HepG2 (cell line): ENCODE measurements at regions not wholly inside any gene's neighbourhood (a gene's known extent, or its start where the extent isn't known, plus 50 kb on each side); places are given as distances from the start of the nearest gene placed in this dataset.

Experiments used
- ZNF713 ChIP-seq: sonication (generic); formaldehyde crosslinking; IDR thresholded peaks from 2 replicates; pipeline ENCODE4 v1.4.0; 2020; ENCODE audit warnings: mild to moderate bottlenecking, missing genetic modification reagents
- TF ChIP-seq, protein P1 (sequence below): IDR thresholded peaks from 2 replicates; pipeline ENCODE4 v1.4.0; 2020; ENCODE audit warnings: mild to moderate bottlenecking, missing genetic modification reagents
- TF ChIP-seq, protein P2 (sequence below): sonication (generic); formaldehyde crosslinking; IDR thresholded peaks from 2 replicates; pipeline ENCODE4 v1.5.0; 2020; ENCODE audit warnings: mild to moderate bottlenecking, missing genetic modification reagents, borderline replicate concordance
- TF ChIP-seq, protein P3 (sequence below): sonication (generic); formaldehyde crosslinking; IDR thresholded peaks from 2 replicates; pipeline ENCODE4 v1.5.1; 2020; ENCODE audit warnings: mild to moderate bottlenecking, missing genetic modification reagents, borderline replicate concordance
- TF ChIP-seq, protein P4 (sequence below): IDR thresholded peaks from 2 replicates; pipeline ENCODE4 v1.6.1; 2016; ENCODE audit warnings: mild to moderate bottlenecking
- TF ChIP-seq, protein P5 (sequence below): sonication (generic); formaldehyde crosslinking; IDR thresholded peaks from 2 replicates; pipeline ENCODE4 v1.4.0; 2020; ENCODE audit warnings: missing genetic modification reagents, mild to moderate bottlenecking, borderline replicate concordance

DNA sequence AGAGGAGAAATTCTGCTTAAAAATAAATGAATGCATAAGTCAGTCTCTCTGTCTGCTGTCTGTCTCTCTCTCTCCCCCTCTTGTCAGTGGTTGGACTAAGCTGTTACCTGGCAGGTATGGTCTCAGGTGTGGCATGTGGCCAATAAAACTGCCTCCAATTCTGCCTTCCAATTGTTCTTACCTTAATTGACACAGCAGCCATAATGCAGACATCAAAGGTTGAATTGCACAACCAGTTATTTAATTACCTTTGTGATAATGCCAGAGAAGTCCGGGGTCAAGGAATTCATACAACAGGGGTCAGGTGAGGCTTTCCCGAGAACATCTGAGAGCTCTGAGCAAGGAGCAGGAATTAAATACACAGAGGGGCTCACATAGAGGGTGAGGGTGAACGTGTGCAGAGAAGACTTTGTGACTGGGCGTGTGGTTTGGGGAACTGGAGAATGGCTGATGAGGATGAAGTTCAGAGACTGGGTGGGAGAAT lies 78.8 kb upstream of the CDYL2 start (continued):
- TF ChIP-seq, protein P1, sequence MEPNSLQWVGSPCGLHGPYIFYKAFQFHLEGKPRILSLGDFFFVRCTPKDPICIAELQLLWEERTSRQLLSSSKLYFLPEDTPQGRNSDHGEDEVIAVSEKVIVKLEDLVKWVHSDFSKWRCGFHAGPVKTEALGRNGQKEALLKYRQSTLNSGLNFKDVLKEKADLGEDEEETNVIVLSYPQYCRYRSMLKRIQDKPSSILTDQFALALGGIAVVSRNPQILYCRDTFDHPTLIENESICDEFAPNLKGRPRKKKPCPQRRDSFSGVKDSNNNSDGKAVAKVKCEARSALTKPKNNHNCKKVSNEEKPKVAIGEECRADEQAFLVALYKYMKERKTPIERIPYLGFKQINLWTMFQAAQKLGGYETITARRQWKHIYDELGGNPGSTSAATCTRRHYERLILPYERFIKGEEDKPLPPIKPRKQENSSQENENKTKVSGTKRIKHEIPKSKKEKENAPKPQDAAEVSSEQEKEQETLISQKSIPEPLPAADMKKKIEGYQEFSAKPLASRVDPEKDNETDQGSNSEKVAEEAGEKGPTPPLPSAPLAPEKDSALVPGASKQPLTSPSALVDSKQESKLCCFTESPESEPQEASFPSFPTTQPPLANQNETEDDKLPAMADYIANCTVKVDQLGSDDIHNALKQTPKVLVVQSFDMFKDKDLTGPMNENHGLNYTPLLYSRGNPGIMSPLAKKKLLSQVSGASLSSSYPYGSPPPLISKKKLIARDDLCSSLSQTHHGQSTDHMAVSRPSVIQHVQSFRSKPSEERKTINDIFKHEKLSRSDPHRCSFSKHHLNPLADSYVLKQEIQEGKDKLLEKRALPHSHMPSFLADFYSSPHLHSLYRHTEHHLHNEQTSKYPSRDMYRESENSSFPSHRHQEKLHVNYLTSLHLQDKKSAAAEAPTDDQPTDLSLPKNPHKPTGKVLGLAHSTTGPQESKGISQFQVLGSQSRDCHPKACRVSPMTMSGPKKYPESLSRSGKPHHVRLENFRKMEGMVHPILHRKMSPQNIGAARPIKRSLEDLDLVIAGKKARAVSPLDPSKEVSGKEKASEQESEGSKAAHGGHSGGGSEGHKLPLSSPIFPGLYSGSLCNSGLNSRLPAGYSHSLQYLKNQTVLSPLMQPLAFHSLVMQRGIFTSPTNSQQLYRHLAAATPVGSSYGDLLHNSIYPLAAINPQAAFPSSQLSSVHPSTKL (CRISPR knock-in tag), result peak; percentile 82
- TF ChIP-seq ZNF713 (CRISPR knock-in tag), result no peak
- TF ChIP-seq, protein P2, sequence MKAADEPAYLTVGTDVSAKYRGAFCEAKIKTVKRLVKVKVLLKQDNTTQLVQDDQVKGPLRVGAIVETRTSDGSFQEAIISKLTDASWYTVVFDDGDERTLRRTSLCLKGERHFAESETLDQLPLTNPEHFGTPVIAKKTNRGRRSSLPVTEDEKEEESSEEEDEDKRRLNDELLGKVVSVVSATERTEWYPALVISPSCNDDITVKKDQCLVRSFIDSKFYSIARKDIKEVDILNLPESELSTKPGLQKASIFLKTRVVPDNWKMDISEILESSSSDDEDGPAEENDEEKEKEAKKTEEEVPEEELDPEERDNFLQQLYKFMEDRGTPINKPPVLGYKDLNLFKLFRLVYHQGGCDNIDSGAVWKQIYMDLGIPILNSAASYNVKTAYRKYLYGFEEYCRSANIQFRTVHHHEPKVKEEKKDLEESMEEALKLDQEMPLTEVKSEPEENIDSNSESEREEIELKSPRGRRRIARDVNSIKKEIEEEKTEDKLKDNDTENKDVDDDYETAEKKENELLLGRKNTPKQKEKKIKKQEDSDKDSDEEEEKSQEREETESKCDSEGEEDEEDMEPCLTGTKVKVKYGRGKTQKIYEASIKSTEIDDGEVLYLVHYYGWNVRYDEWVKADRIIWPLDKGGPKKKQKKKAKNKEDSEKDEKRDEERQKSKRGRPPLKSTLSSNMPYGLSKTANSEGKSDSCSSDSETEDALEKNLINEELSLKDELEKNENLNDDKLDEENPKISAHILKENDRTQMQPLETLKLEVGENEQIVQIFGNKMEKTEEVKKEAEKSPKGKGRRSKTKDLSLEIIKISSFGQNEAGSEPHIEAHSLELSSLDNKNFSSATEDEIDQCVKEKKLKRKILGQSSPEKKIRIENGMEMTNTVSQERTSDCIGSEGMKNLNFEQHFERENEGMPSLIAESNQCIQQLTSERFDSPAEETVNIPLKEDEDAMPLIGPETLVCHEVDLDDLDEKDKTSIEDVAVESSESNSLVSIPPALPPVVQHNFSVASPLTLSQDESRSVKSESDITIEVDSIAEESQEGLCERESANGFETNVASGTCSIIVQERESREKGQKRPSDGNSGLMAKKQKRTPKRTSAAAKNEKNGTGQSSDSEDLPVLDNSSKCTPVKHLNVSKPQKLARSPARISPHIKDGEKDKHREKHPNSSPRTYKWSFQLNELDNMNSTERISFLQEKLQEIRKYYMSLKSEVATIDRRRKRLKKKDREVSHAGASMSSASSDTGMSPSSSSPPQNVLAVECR (CRISPR knock-in tag), result 0 out of 2 replicates have a peak, but pooled peaks have one; percentile 17
- TF ChIP-seq, protein P3, sequence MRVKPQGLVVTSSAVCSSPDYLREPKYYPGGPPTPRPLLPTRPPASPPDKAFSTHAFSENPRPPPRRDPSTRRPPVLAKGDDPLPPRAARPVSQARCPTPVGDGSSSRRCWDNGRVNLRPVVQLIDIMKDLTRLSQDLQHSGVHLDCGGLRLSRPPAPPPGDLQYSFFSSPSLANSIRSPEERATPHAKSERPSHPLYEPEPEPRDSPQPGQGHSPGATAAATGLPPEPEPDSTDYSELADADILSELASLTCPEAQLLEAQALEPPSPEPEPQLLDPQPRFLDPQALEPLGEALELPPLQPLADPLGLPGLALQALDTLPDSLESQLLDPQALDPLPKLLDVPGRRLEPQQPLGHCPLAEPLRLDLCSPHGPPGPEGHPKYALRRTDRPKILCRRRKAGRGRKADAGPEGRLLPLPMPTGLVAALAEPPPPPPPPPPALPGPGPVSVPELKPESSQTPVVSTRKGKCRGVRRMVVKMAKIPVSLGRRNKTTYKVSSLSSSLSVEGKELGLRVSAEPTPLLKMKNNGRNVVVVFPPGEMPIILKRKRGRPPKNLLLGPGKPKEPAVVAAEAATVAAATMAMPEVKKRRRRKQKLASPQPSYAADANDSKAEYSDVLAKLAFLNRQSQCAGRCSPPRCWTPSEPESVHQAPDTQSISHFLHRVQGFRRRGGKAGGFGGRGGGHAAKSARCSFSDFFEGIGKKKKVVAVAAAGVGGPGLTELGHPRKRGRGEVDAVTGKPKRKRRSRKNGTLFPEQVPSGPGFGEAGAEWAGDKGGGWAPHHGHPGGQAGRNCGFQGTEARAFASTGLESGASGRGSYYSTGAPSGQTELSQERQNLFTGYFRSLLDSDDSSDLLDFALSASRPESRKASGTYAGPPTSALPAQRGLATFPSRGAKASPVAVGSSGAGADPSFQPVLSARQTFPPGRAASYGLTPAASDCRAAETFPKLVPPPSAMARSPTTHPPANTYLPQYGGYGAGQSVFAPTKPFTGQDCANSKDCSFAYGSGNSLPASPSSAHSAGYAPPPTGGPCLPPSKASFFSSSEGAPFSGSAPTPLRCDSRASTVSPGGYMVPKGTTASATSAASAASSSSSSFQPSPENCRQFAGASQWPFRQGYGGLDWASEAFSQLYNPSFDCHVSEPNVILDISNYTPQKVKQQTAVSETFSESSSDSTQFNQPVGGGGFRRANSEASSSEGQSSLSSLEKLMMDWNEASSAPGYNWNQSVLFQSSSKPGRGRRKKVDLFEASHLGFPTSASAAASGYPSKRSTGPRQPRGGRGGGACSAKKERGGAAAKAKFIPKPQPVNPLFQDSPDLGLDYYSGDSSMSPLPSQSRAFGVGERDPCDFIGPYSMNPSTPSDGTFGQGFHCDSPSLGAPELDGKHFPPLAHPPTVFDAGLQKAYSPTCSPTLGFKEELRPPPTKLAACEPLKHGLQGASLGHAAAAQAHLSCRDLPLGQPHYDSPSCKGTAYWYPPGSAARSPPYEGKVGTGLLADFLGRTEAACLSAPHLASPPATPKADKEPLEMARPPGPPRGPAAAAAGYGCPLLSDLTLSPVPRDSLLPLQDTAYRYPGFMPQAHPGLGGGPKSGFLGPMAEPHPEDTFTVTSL (CRISPR knock-in tag), result 0 out of 2 replicates have a peak, but pooled peaks have one; percentile 31
- TF ChIP-seq, protein P4, sequence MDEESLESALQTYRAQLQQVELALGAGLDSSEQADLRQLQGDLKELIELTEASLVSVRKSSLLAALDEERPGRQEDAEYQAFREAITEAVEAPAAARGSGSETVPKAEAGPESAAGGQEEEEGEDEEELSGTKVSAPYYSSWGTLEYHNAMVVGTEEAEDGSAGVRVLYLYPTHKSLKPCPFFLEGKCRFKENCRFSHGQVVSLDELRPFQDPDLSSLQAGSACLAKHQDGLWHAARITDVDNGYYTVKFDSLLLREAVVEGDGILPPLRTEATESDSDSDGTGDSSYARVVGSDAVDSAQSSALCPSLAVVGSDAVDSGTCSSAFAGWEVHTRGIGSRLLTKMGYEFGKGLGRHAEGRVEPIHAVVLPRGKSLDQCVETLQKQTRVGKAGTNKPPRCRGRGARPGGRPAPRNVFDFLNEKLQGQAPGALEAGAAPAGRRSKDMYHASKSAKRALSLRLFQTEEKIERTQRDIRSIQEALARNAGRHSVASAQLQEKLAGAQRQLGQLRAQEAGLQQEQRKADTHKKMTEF (CRISPR knock-in tag), result peak; percentile 37; the same call in 1 of the 2 replicates
- TF ChIP-seq, protein P5, sequence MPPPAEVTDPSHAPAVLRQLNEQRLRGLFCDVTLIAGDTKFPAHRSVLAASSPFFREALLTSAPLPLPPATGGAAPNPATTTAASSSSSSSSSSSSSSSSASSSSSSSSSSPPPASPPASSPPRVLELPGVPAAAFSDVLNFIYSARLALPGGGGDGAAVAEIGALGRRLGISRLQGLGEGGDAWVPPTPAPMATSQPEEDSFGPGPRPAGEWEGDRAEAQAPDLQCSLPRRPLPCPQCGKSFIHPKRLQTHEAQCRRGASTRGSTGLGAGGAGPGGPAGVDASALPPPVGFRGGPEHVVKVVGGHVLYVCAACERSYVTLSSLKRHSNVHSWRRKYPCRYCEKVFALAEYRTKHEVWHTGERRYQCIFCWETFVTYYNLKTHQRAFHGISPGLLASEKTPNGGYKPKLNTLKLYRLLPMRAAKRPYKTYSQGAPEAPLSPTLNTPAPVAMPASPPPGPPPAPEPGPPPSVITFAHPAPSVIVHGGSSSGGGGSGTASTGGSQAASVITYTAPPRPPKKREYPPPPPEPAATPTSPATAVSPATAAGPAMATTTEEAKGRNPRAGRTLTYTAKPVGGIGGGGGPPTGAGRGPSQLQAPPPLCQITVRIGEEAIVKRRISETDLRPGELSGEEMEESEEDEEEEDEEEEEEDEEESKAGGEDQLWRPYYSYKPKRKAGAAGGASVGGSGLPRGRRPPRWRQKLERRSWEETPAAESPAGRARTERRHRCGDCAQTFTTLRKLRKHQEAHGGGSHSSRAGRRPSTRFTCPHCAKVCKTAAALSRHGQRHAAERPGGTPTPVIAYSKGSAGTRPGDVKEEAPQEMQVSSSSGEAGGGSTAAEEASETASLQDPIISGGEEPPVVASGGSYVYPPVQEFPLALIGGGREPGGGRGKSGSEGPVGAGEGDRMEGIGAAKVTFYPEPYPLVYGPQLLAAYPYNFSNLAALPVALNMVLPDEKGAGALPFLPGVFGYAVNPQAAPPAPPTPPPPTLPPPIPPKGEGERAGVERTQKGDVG (CRISPR knock-in tag), result no peak
